IMR-90 (cell line): ENCODE measurements at regions not wholly inside any gene's neighbourhood (a gene's known extent, or its start where the extent isn't known, plus 50 kb on each side); places are given as distances from the start of the nearest gene placed in this dataset.
A peak's percentile ranks its signal among the peaks of the same experiment; 100 is the strongest.

Experiments used
- ATAC-seq: fragments of 200-7000 bp; cut with Tn5 transposase; 2 replicates; pipeline ENCODE4 v1.9.1; 2020; ENCODE audit warnings: low read depth, mild to moderate bottlenecking, moderate library complexity
- BruUV-seq: library from RNA; stranded (reverse); fragments of 400-500 nt; replicated peaks from 2 replicates; lab custom pipeline; 2021; lab: Mats Ljungman, UMichigan
- CTCF ChIA-PET: fragments of 300-600 bp; formaldehyde crosslinking; extraction: SDS; loops from one replicate; lab custom pipeline; 2021; ENCODE audit warnings: antibody characterized with exemption; lab: Yijun Ruan, JAX
- POLR2A ChIA-PET: fragments of 300-600 bp; sonication (Branson Sonifier 250); formaldehyde crosslinking; loops from one replicate; lab custom pipeline; 2022; ENCODE audit warnings: antibody characterized with exemption; ENCODE audit not compliant: unreplicated experiment; lab: Charles Lee
- DNase-seq: peaks from one replicate; pipeline ENCODE4 v3.0.0; 2013
- H2AFZ ChIP-seq: replicated peaks from 2 replicates; pipeline ENCODE3; 2013; ENCODE audit warnings: low read length, mild to moderate bottlenecking; ENCODE audit not compliant: poor library complexity
- H2AK5ac ChIP-seq: 2 replicates; pipeline ENCODE4 v1.6.1; 2013; ENCODE audit warnings: low read depth, low read length, inconsistent platforms
- H2AK9ac ChIP-seq: replicated peaks from 2 replicates; pipeline ENCODE3; 2013; ENCODE audit warnings: mild to moderate bottlenecking, low read depth, low read length, moderate library complexity; ENCODE audit not compliant: poor library complexity
- H2BK120ac ChIP-seq: 2 replicates; pipeline ENCODE4 v1.6.1; 2013; ENCODE audit warnings: low read depth, low read length, inconsistent platforms
- H2BK15ac ChIP-seq: 3 replicates; pipeline ENCODE4 v1.6.1; 2013; ENCODE audit warnings: low read depth, low read length, inconsistent platforms
- H2BK20ac ChIP-seq: 2 replicates; pipeline ENCODE4 v1.6.1; 2013; ENCODE audit warnings: low read depth, mild to moderate bottlenecking, inconsistent platforms, low read length, moderate library complexity
- H2BK5ac ChIP-seq: 2 replicates; pipeline ENCODE4 v1.6.1; 2013; ENCODE audit warnings: mild to moderate bottlenecking, low read depth, low read length, inconsistent platforms; ENCODE audit not compliant: poor library complexity, severe bottlenecking
- H3K14ac ChIP-seq: replicated peaks from 2 replicates; pipeline ENCODE4 v1.6.1; 2013; ENCODE audit warnings: low read depth, low read length, inconsistent platforms
- H3K18ac ChIP-seq: 2 replicates; pipeline ENCODE4 v1.6.1; 2013; ENCODE audit warnings: low read depth, low read length, control low read depth
- H3K23ac ChIP-seq: 2 replicates; pipeline ENCODE4 v1.6.1; 2013; ENCODE audit warnings: low read depth, low read length, inconsistent platforms
- H3K27ac ChIP-seq: 2 replicates; pipeline ENCODE4 v1.5.1; 2013; ENCODE audit warnings: mild to moderate bottlenecking, control low read depth, low read length; ENCODE audit not compliant: insufficient read depth
- H3K27me3 ChIP-seq: 2 replicates; pipeline ENCODE4 v1.6.1; 2013; ENCODE audit warnings: low read length; ENCODE audit not compliant: control insufficient read depth, insufficient read depth
- H3K36me3 ChIP-seq: 2 replicates; pipeline ENCODE4 v1.6.1; 2013; ENCODE audit warnings: low read length, mixed read lengths; ENCODE audit not compliant: control insufficient read depth, insufficient read depth
- H3K4ac ChIP-seq: 2 replicates; pipeline ENCODE4 v1.6.1; 2013; ENCODE audit warnings: low read depth, low read length, inconsistent platforms
- H3K4me1 ChIP-seq: 2 replicates; pipeline ENCODE4 v1.6.1; 2013; ENCODE audit warnings: low read length, mixed read lengths; ENCODE audit not compliant: control insufficient read depth, insufficient read depth
- H3K4me2 ChIP-seq: 2 replicates; pipeline ENCODE4 v1.6.1; 2013; ENCODE audit warnings: low read depth, mild to moderate bottlenecking, control low read depth, low read length, moderate library complexity
- H3K4me3 ChIP-seq: 2 replicates; pipeline ENCODE4 v1.5.1; 2013; ENCODE audit warnings: low read depth, mild to moderate bottlenecking, control low read depth, low read length, moderate library complexity; ENCODE audit not compliant: insufficient read depth
- H3K56ac ChIP-seq: 2 replicates; pipeline ENCODE4 v1.6.1; 2013; ENCODE audit warnings: low read length, inconsistent platforms; ENCODE audit not compliant: insufficient read depth; ENCODE audit errors: extremely low read depth
- H3K79me1 ChIP-seq, 2 experiments: 2 replicates each; pipeline ENCODE4 v1.6.1; 2013; ENCODE audit warnings: low read length in 2 of 2, inconsistent platforms in 1 of 2, low read depth in 1 of 2
- H3K9ac ChIP-seq: 2 replicates; pipeline ENCODE4 v1.6.1; 2013; ENCODE audit warnings: low read depth, low read length, control low read depth
- H3K9me1 ChIP-seq: 2 replicates; pipeline ENCODE4 v1.6.1; 2013; ENCODE audit warnings: low read length, inconsistent platforms; ENCODE audit not compliant: insufficient read depth
- H3K9me3 ChIP-seq: 2 replicates; pipeline ENCODE4 v1.6.1; 2013; ENCODE audit warnings: low read length; ENCODE audit not compliant: control insufficient read depth, insufficient read depth
- H4K20me1 ChIP-seq: 2 replicates; pipeline ENCODE4 v1.6.1; 2013; ENCODE audit warnings: low read length, inconsistent platforms; ENCODE audit not compliant: insufficient read depth
- H4K5ac ChIP-seq: 2 replicates; pipeline ENCODE4 v1.6.1; 2013; ENCODE audit warnings: mild to moderate bottlenecking, low read depth, low read length, control low read depth
- H4K8ac ChIP-seq, 2 experiments: 2 replicates each; pipeline ENCODE4 v1.6.1; 2013; ENCODE audit warnings: low read depth in 2 of 2, low read length in 2 of 2, control low read depth in 1 of 2, inconsistent platforms in 1 of 2
- H4K91ac ChIP-seq: 2 replicates; pipeline ENCODE4 v1.6.1; 2013; ENCODE audit warnings: low read depth, low read length, inconsistent platforms; ENCODE audit not compliant: insufficient read depth
- CHD1 ChIP-seq: IDR thresholded peaks from 2 replicates; pipeline ENCODE4 v1.6.1; 2012; ENCODE audit warnings: low read depth, low read length, improper control_type of control experiment
- CTCF ChIP-seq: conservative IDR thresholded peaks from 2 replicates; pipeline ENCODE4 v1.5.1; 2012; ENCODE audit warnings: mild to moderate bottlenecking, low read depth, low read length, improper control_type of control experiment
- ELK1 ChIP-seq: fragments of 150-350 bp; IDR thresholded peaks from 2 replicates; pipeline ENCODE4 v1.6.1; 2016; ENCODE audit warnings: low read depth, mild to moderate bottlenecking, low read length, moderate library complexity, borderline replicate concordance
- MXI1 ChIP-seq: IDR thresholded peaks from 2 replicates; pipeline ENCODE4 v1.6.1; 2012; ENCODE audit warnings: low read depth, mild to moderate bottlenecking, low read length, moderate library complexity, borderline replicate concordance
- SMC3 ChIP-seq: fragments of 150-350 bp; IDR thresholded peaks from 2 replicates; pipeline ENCODE4 v1.6.1; 2016; ENCODE audit warnings: low read depth, mild to moderate bottlenecking, antibody characterized with exemption, low read length, moderate library complexity
- USF2 ChIP-seq: fragments of 150-350 bp; IDR thresholded peaks from 2 replicates; pipeline ENCODE4 v1.6.1; 2017; ENCODE audit warnings: mild to moderate bottlenecking, antibody characterized with exemption, low read length, low read depth
- WGBS, 2 experiments: methylation state at CpG; one replicate each; pipeline versions ENCODE4 v1.1.5 to v1.1.7; 2013; ENCODE audit warnings: missing lambda C conversion rate in 2 of 2; ENCODE audit not compliant: insufficient read length in 1 of 2; ENCODE audit errors: extremely low coverage in 2 of 2; 5-methylcytosine and 5-hydroxymethylcytosine counted together
- dilution Hi-C: fragments of 300-500 bp; cut with HindIII; formaldehyde crosslinking; loops from one replicate; pipeline ENCODE4 v1.14.3; 2018; ENCODE audit warnings: low sequenced_read_pairs; ENCODE audit not compliant: unreplicated experiment
- in situ Hi-C: fragments of 300-500 bp; cut with MboI; formaldehyde crosslinking; loops from 3 replicates; pipeline ENCODE4 v1.14.3; 2019; ENCODE audit warnings: low sequenced_read_pairs, inconsistent platforms, mixed read lengths
- intact Hi-C: fragments of 100-400 bp; cut with micrococcal nuclease; formaldehyde crosslinking; loops from 2 replicates; pipeline ENCODE4 v1.10.0; 2022

GRCh38 chrX:22340022-22340616 lies 67.4 kb downstream of the CBLL2 start:
- H3K4me2 ChIP-seq: no peak overlapping the region
- no peak overlapping the region for H4K5ac ChIP-seq
- in situ Hi-C loops: no loop called here
- no CpG with 5 or more reads among the region's 5 CpGs for WGBS, 2 experiments
- H3K4ac ChIP-seq: no peak overlapping the region
- dilution Hi-C loops: no loop called here
- no peaks in the 10 kb centered on the region for H3K79me1 ChIP-seq
- H3K56ac ChIP-seq: no peak overlapping the region
- H2BK15ac ChIP-seq: no peak overlapping the region
- H3K9me3 ChIP-seq: no peaks in the 10 kb centered on the region
- no peak overlapping the region for H3K9ac ChIP-seq
- no peak overlapping the region for H3K14ac ChIP-seq
- CTCF ChIA-PET: no interaction called here
- POLR2A ChIA-PET: no interaction called here
- no peak overlapping the region for H4K8ac ChIP-seq
- no peaks in the 10 kb centered on the region; the same call in 1 of the 2 replicates for H3K4me1 ChIP-seq
- H3K9me1 ChIP-seq: no peaks in the 10 kb centered on the region
- H3K23ac ChIP-seq: no peak overlapping the region
- no peaks in the 10 kb centered on the region for H4K20me1 ChIP-seq
- no peaks in the 10 kb centered on the region for H3K36me3 ChIP-seq
- DNase-seq: no peak
- H2AK5ac ChIP-seq: no peak overlapping the region
- no peak overlapping the region for H2BK5ac ChIP-seq
- no peak for TF ChIP-seq USF2
- TF ChIP-seq CTCF: no peak
- no peak for TF ChIP-seq CHD1
- TF ChIP-seq SMC3: no peak
- TF ChIP-seq ELK1: no peak
- no peak for TF ChIP-seq MXI1
- peaks cover 1% of the 10 kb centered on the region; the same call in 1 of the 2 replicates for H3K27me3 ChIP-seq
- H2AK9ac ChIP-seq: no peak overlapping the region
- no peak overlapping the region for H2AFZ ChIP-seq
- H3K18ac ChIP-seq: 0 out of 2 replicates have a peak overlapping the region, but pooled peaks have one; percentile 36
- BruUV-seq: no TSS peak
- no peak overlapping the region for H3K4me3 ChIP-seq
- no peak overlapping the region for H3K27ac ChIP-seq
- H2BK20ac ChIP-seq: no peak overlapping the region
- no peak overlapping the region for H2BK120ac ChIP-seq
- intact Hi-C loops: no loop called here
- ATAC-seq: no peak
- no peak overlapping the region for H4K91ac ChIP-seq
